ENCODE measurements at regions not wholly inside any gene's neighbourhood (a gene's known extent, or its start where the extent isn't known, plus 50 kb on each side); places are given as distances from the start of the nearest gene placed in this dataset.

GRCh38 chr3:30112411-30112810 lies 494.0 kb upstream of the TGFBR2 start:
- POLR2A ChIA-PET: no interaction called here
- CTCF ChIA-PET: interaction anchor here (1.8 kb wide), 1 partner anchor 86 kb away, joined by 7 read pairs; no protein-coding TSS in a partner anchor
- TF ChIP-seq CTCF (IDR thresholded peaks at IDR 0.05; ENCODE audit: control extremely low read depth, extremely low read depth, low read depth, missing control alignments): no peak
- DNase-seq (ENCODE audit: extremely low spot score): no peak

GRCh38 chr3:30112902-30113484 lies 493.4 kb upstream of the TGFBR2 start:
- CTCF ChIA-PET: interaction anchor here (1.8 kb wide), 1 partner anchor 86 kb away, joined by 7 read pairs; no protein-coding TSS in a partner anchor
- peak; percentile 41 for TF ChIP-seq CTCF (IDR thresholded peaks at IDR 0.05; ENCODE audit: control extremely low read depth, extremely low read depth, low read depth, missing control alignments)
- POLR2A ChIA-PET: no interaction called here
- DNase-seq (ENCODE audit: extremely low spot score): no peak

- no peak for DNase-seq (ENCODE audit: extremely low spot score)
- ChIA-PET POLR2A (no interaction called here), CTCF (no interaction called here)
- TF ChIP-seq CTCF (IDR thresholded peaks at IDR 0.05; ENCODE audit: control extremely low read depth, extremely low read depth, low read depth, missing control alignments): no peak
These were observed 492.5 kb upstream of the TGFBR2 start for GRCh38 chr3:30113906-30114305.

- TF ChIP-seq CTCF (IDR thresholded peaks at IDR 0.05; ENCODE audit: control extremely low read depth, extremely low read depth, low read depth, missing control alignments): no peak
- ChIA-PET POLR2A (no interaction called here), CTCF (interaction anchor here (0.8 to 1.0 kb wide), 2 partner anchors 85 to 578 kb away, joined by 3 to 4 read pairs; no protein-coding TSS in a partner anchor)
- DNase-seq (ENCODE audit: extremely low spot score): no peak
These were observed 491.5 kb upstream of the TGFBR2 start for GRCh38 chr3:30114918-30115317.

- CTCF ChIA-PET: no interaction called here
- no peak for TF ChIP-seq CTCF (IDR thresholded peaks at IDR 0.05; ENCODE audit: control extremely low read depth, extremely low read depth, low read depth, missing control alignments)
- POLR2A ChIA-PET: no interaction called here
- DNase-seq (ENCODE audit: extremely low spot score): no peak
These were observed 484.0 kb upstream of the TGFBR2 start for GRCh38 chr3:30122359-30122758.

GRCh38 chr3:30123224-30123623 lies 483.2 kb upstream of the TGFBR2 start:
- ChIA-PET POLR2A (no interaction called here), CTCF (no interaction called here)
- no peak for TF ChIP-seq CTCF (IDR thresholded peaks at IDR 0.05; ENCODE audit: control extremely low read depth, extremely low read depth, low read depth, missing control alignments)
- DNase-seq (ENCODE audit: extremely low spot score): no peak

Data from GM10248 (cell line).